GM12878 (cell line): ENCODE measurements at regions not wholly inside any gene's neighbourhood (a gene's known extent, or its start where the extent isn't known, plus 50 kb on each side); places are given as distances from the start of the nearest gene placed in this dataset.

Source experiments
- E2F8 ChIP-seq: fragments of 450-650 bp; IDR thresholded peaks from 2 replicates; pipeline ENCODE4 v1.6.1; 2018; ENCODE audit warnings: mild to moderate bottlenecking, low read depth, moderate library complexity; ENCODE audit not compliant: partially characterized antibody
- EP300 ChIP-seq, 2 experiments: fragments of 150-350 bp in 1 of 2; IDR thresholded peaks; 2 replicates each; pipeline ENCODE4 v1.6.1; 2011 to 2012; ENCODE audit warnings: low read depth in 2 of 2, low read length in 2 of 2, borderline replicate concordance in 1 of 2, improper control_type of control experiment in 1 of 2, inconsistent platforms in 1 of 2; ENCODE audit not compliant: control insufficient read depth in 1 of 2
- ETV6 ChIP-seq, 2 experiments: fragments of 450-650 bp in 1 of 2; IDR thresholded peaks in 1 of 2; conservative IDR thresholded peaks in 1 of 2; 2 replicates each; pipeline ENCODE4 v1.6.1; 2014; ENCODE audit warnings: antibody characterized with exemption in 1 of 2, borderline replicate concordance in 1 of 2, low read depth in 1 of 2, mild to moderate bottlenecking in 1 of 2, moderate library complexity in 1 of 2
- HDGF ChIP-seq: fragments of 450-650 bp; IDR thresholded peaks from 2 replicates; pipeline ENCODE4 v1.6.1; 2016; ENCODE audit warnings: antibody characterized with exemption
- MYC ChIP-seq: IDR thresholded peaks from 2 replicates; pipeline ENCODE4 v1.6.1; 2011; ENCODE audit warnings: mild to moderate bottlenecking, low read length, moderate library complexity, inconsistent platforms; ENCODE audit not compliant: insufficient read depth, insufficient replicate concordance, insufficient read length, severe bottlenecking
- RB1 ChIP-seq: fragments of 450-650 bp; formaldehyde crosslinking; IDR thresholded peaks from 2 replicates; pipeline ENCODE4 v1.6.1; 2017; ENCODE audit warnings: mild to moderate bottlenecking, borderline replicate concordance
- RCOR1 ChIP-seq: conservative IDR thresholded peaks from 2 replicates; pipeline ENCODE4 v1.6.1; 2012; ENCODE audit warnings: low read depth, low read length, improper control_type of control experiment
- RFX5 ChIP-seq: IDR thresholded peaks from 2 replicates; pipeline ENCODE4 v1.6.1; 2011; ENCODE audit warnings: low read depth, low read length, improper control_type of control experiment
- SREBF2 ChIP-seq: IDR thresholded peaks from 2 replicates; pipeline ENCODE4 v1.6.1; 2012; ENCODE audit warnings: mild to moderate bottlenecking, low read length
- USF1 ChIP-seq: IDR thresholded peaks from 2 replicates; pipeline ENCODE4 v1.6.1; 2011; ENCODE audit warnings: borderline replicate concordance, low read depth, mild to moderate bottlenecking, moderate library complexity, mixed read lengths, low read length; ENCODE audit not compliant: insufficient read depth; ENCODE audit errors: extremely low read length
- ZBTB40 ChIP-seq: fragments of 450-650 bp; IDR thresholded peaks from 2 replicates; pipeline ENCODE4 v1.6.1; 2016; ENCODE audit warnings: mild to moderate bottlenecking, moderate library complexity, borderline replicate concordance

GRCh38 chr12:20028033-20028432 lies 340.3 kb upstream of the PDE3A start (continued):
- TF ChIP-seq E2F8 = no peak
- peak in 1 of 2 experiments; percentile 66; a peak in 1 of 4 replicates for TF ChIP-seq EP300 (IDR thresholded peaks at IDR 0.05; ENCODE audit: borderline replicate concordance in 1 of 2, control insufficient read depth in 1 of 2, low read depth in 2 of 2, low read length in 2 of 2)
- no peak for TF ChIP-seq SREBF2
- no peak for TF ChIP-seq ETV6 (conservative IDR thresholded peaks at IDR 0.05 in 1 of 2, IDR thresholded peaks at IDR 0.05 in 1 of 2; ENCODE audit: borderline replicate concordance in 1 of 2, low read depth in 1 of 2)
- no peak for TF ChIP-seq USF1
- no peak for TF ChIP-seq ZBTB40
- TF ChIP-seq RCOR1 = no peak
- no peak for TF ChIP-seq HDGF
- no peak for TF ChIP-seq RB1
- TF ChIP-seq MYC = no peak
- TF ChIP-seq RFX5 = no peak
